ENCODE measurements at regions not wholly inside any gene's neighbourhood (a gene's known extent, or its start where the extent isn't known, plus 50 kb on each side); places are given as distances from the start of the nearest gene placed in this dataset.

DNA sequence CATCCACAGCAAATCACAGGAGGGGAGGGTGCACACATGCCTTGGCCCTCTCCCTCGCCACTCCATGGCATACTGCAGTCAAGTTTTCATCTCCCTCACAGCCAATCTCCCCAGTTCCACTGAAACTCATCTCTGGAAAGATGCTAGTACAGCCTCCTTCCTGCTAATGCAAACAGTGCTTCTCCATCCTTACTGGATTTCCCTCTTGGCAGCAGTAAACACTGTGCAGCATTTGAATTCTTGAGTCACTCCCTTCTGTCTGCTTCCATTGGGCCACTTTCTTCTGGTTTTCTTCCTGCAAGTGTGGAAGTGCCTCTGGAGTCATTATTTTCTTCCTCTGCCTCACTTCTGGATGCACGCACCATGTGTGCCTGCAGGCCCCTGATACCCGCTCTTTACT lies 460.3 kb downstream of the QKI start:
- TF ChIP-seq, protein P1, sequence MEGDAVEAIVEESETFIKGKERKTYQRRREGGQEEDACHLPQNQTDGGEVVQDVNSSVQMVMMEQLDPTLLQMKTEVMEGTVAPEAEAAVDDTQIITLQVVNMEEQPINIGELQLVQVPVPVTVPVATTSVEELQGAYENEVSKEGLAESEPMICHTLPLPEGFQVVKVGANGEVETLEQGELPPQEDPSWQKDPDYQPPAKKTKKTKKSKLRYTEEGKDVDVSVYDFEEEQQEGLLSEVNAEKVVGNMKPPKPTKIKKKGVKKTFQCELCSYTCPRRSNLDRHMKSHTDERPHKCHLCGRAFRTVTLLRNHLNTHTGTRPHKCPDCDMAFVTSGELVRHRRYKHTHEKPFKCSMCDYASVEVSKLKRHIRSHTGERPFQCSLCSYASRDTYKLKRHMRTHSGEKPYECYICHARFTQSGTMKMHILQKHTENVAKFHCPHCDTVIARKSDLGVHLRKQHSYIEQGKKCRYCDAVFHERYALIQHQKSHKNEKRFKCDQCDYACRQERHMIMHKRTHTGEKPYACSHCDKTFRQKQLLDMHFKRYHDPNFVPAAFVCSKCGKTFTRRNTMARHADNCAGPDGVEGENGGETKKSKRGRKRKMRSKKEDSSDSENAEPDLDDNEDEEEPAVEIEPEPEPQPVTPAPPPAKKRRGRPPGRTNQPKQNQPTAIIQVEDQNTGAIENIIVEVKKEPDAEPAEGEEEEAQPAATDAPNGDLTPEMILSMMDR (IDR thresholded peaks at IDR 0.05), result no peak
- TF ChIP-seq POLR2A (IDR thresholded peaks at IDR 0.05) (no peak), EP300 (IDR thresholded peaks at IDR 0.05) (no peak)

Measured in tibial nerve (tissue), 4 donors.